ENCODE measurements at regions not wholly inside any gene's neighbourhood (a gene's known extent, or its start where the extent isn't known, plus 50 kb on each side); places are given as distances from the start of the nearest gene placed in this dataset.

GRCh38 chr22:47249370-47249928 is 487.0 kb downstream of the TBC1D22A start:
- DNase-seq = no peak

GRCh38 chr22:47248925-47249324 is 486.5 kb downstream of the TBC1D22A start:
- no peak for DNase-seq

- DNase-seq = no peak
Observed at GRCh38 chr22:47247579-47248240, 485.3 kb downstream of the TBC1D22A start.

GRCh38 chr22:47245786-47246185 is 483.3 kb downstream of the TBC1D22A start:
- no peak for DNase-seq

DNA sequence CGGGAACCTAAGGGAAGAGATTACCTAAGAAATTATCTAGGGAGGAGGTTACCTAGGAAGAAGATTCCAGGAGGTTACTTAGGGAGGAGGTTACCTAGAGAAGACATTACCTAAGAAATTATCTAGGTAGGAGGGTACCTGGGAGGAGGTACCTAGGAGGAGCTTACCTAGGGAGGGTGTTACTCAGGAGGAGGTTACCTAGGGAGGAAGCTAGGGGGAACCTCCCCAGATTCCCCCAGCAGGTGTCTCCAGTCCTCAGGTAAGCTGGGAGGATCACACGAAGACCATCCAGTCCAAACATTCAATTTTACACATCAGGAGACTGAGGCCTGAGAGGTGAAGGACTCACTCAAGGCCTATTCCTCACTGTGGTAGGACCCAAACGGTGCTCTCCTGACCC is 482.8 kb downstream of the TBC1D22A start:
- DNase-seq = no peak

GRCh38 chr22:47240116-47240515 is 477.7 kb downstream of the TBC1D22A start:
- no peak for DNase-seq

DNA sequence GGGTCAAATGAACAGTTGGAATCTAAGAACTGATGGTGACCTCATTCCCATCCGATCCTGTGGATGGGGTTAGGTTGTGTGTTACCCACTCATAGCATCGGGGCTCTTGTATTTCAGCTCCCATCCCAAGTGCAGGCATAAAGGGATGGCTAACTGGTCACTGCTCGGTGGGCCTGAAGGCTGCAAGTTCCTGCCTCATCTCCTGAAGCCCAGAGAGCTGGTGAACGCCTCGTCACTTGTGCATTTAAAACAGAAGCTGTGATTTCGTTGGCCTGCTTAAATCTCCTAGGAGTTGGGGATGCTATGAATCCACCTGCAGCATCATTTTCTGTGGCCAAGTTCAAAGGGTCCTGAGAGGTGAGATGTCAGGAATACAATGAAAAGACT is 477.0 kb downstream of the TBC1D22A start:
- no peak for DNase-seq

GRCh38 chr22:47238690-47239473 is 476.4 kb downstream of the TBC1D22A start:
- no peak for DNase-seq

GRCh38 chr22:47237890-47238480 is 475.5 kb downstream of the TBC1D22A start:
- no peak for DNase-seq

DNA sequence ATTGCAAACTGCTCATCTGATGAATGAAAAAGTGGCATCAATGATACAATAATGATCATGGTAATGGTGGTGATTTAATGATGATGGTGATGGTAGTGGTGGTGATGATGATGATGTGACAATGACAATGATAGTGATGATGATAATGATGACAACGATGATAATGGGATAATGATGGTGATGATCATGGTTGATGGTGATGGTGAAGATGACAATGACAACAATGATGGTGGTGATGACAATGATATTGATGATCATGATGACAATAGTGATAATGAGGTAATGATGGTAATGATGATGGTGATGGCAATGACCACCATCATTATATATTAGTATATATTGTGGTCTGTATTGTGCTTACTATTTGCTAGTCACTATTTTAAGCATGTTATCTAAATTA is 474.3 kb downstream of the TBC1D22A start:
- DNase-seq = no peak

DNA sequence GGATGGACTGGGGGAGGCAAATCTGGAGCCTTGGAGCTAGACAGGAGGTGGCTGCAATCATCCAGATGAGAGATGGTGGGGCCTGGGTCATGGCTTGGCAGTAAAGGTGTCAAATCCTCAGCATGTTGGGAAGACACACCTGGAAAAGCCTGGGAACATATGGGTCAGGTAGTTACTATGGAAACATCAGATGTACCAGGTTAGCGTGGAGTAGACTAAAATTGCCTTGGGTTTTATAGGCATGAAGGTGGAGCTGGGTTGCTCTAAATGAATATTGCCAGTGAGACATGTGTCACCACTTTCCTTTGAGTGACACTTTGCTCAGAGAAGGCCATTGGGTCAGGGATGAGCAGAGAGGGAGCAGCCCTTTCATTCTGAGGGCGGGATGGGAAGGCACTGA is 473.7 kb downstream of the TBC1D22A start:
- no peak for DNase-seq

GRCh38 chr22:47233316-47234243 is 471.1 kb downstream of the TBC1D22A start:
- DNase-seq = no peak

GRCh38 chr22:47232753-47233152 is 470.3 kb downstream of the TBC1D22A start:
- no peak for DNase-seq

- DNase-seq = no peak
Observed at GRCh38 chr22:47232197-47232596, 469.7 kb downstream of the TBC1D22A start.

DNA sequence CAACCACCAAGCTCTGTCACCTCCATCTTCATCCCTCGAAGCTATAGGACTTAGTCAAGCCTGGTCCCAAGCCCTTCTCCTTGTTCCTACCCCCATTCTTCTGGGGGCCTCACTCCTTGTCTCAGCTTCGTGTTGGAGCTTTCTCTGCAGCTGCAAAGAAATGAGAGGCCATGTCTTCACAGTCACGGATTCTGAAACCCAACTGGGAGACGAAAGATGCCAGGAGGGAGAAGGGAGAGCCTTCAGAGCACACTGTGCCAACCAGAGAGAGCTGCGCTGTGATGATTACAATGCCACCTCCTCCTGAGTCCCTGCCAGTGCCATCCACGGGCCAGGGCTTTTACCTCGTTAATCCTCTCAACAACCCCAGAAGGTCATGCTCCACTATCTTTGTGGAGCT is 469.3 kb downstream of the TBC1D22A start:
- no peak for DNase-seq

DNA sequence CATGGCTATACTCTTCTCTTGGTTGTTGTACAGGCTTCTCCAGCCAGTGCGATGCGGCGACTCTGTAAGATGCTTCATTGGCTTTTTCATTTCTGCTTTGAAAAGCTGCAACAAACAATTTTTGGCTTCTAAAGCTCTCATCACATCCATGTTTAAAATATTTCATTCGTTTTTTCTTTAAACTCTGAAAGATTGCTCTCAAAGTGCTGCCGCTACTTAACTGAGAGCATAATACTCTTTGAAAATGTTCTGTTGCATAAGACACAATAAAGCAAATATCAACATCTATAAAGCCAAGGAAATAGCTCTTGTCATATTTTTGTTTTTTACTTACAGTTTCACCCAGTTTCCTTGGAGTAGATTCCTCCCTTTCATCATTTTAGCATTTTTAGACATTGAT is 468.3 kb downstream of the TBC1D22A start:
- no peak for DNase-seq

GRCh38 chr22:47230251-47230650 is 467.8 kb downstream of the TBC1D22A start:
- DNase-seq = no peak

DNA sequence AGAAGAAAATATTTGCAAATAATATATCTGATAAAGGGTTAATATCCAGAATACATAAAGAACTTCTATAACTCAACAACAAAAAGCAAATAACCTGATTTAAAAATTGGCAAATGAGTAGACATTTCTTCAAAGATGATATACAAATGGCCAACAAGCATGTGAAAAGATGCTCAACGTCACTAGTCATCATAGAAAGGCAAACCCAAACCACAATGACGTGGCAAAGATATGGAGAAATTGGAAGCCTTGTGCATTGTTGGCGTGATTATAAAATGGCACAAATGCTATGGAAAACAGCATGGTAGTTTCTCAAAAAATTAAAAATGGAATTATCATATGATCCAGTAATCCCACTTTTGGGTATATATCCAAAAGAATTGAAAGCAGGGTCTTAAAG is 466.3 kb downstream of the TBC1D22A start:
- DNase-seq = no peak

GRCh38 chr22:47225931-47226633 is 463.6 kb downstream of the TBC1D22A start:
- DNase-seq = no peak

GRCh38 chr22:47225080-47225930 is 462.9 kb downstream of the TBC1D22A start:
- no peak for DNase-seq
